Activated T-cell treated with anti-CD3 and anti-CD28 coated beads, Interleukin-2, amount 50 U/mL, for 72 hours (primary cell): ENCODE measurements at regions not wholly inside any gene's neighbourhood (a gene's known extent, or its start where the extent isn't known, plus 50 kb on each side); places are given as distances from the start of the nearest gene placed in this dataset.

Experiments
- ATAC-seq, 2 donors: fragments of 150-1000 bp; cut with Tn5 transposase; replicated peaks in 1 of 2; 2 replicates each; pipeline ENCODE4 v1.10.0; 2021; ENCODE audit warnings: moderate library complexity in 2 of 2, mild to moderate bottlenecking in 1 of 2
- DNase-seq, 2 donors: peaks; one replicate each; pipeline ENCODE4 v3.0.0; 2021 to 2022; ENCODE audit warnings: mixed read lengths in 1 of 2
- H3K27ac Mint-ChIP-seq: one replicate; pipeline ENCODE4 v1.8.0; 2022; ENCODE audit warnings: mild to moderate bottlenecking, moderate library complexity, mixed read lengths
- H3K27me3 Mint-ChIP-seq: one replicate; pipeline ENCODE4 v1.8.0; 2022; ENCODE audit warnings: low read depth, mixed read lengths
- H3K36me3 Mint-ChIP-seq, 2 donors: one replicate each; pipeline ENCODE4 v1.8.0; 2022; ENCODE audit warnings: mixed read lengths in 2 of 2, mild to moderate bottlenecking in 1 of 2; ENCODE audit not compliant: insufficient read depth in 2 of 2
- H3K4me1 Mint-ChIP-seq: one replicate; pipeline ENCODE4 v1.8.0; 2022; ENCODE audit warnings: low read depth, mixed read lengths
- H3K4me3 Mint-ChIP-seq, 2 donors: one replicate each; pipeline ENCODE4 v1.8.0; 2022; ENCODE audit warnings: mild to moderate bottlenecking in 2 of 2, mixed read lengths in 2 of 2, moderate library complexity in 2 of 2
- H3K9me3 Mint-ChIP-seq, 2 donors: one replicate each; pipeline ENCODE4 v1.8.0; 2022; ENCODE audit warnings: mixed read lengths in 2 of 2

DNA sequence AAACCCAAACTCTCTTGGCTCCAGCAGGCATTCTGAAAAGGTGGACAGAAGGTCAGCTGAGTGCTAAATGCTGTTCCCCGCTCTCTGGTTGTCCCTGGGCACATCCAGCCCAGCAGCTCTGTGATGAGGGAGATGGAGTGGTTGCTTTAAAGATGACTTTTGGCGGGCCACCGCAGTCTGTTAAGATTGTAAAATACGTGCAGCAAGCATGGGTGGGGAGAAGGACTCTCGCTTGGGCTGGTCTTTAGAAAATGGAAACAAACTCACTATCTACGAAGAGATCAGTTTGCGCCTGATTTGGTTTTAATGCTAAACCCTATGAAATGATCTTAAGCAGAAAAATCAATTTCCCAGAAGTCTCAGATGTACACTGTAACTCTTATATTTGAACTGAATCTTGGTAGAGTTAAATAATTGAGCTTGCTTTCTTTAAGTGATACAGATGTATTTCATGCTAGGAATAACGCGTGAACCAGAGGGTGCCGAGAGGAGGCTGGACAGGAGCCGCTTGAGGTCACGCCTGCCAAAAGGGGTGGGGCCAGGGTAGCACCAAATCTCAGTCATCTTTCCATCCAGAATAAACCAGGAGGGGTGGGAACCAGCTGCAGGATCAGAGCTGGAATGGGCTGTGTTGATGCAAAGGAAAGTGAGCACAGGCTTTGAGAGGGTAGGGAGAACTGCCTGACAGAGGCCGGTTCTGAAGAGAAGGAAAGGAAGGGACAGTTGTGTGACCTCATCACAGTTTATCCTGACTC, 170.2 kb upstream of the MKI67 start:
- peaks cover 0 to 2% of the 10 kb centered on the region in 2 donors for H3K36me3 Mint-ChIP-seq
- no peaks in the 10 kb centered on the region for H3K4me1 Mint-ChIP-seq
- no peak overlapping the region for H3K27ac Mint-ChIP-seq
- no peaks in the 10 kb centered on the region for H3K27me3 Mint-ChIP-seq
- peaks cover 3 to 4% of the 10 kb centered on the region in 2 donors for H3K9me3 Mint-ChIP-seq
- DNase-seq (no peak), ATAC-seq (no peak)
- H3K4me3 Mint-ChIP-seq, result no peak overlapping the region

DNA sequence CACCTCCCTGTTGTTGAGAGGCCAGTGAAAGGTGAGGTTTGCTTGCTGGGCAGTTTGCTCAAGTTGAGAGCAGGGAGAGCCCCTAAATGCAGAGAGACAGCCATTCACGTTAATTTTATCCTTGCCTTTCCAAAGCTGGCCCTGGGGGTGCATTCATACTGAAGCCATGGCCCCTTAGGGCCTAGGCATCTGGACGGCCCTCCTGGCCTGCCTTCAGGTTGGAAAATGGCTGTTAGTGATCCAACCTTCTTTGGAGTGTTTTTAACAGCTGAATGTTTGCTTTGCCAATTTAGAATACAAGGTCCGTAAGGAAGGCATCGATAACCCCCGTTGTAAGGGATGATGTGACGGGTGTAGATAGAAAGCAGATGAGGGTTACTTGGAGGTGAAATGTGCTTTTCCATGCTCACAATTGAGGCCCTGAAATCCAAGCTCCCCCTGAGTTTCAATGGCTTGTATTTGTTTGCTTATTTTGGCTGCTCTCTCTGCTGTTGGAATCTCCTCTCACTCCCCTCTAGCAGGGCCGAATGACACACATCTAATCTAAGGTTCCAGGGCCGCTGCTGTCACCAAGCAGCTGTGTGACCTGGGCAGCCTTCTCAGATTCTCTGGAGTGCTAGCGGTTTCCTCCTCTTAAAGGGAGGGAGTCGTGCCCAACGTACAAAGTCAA, 171.6 kb upstream of the MKI67 start:
- H3K27ac Mint-ChIP-seq, result no peak overlapping the region
- peaks cover 4 to 7% of the 10 kb centered on the region in 2 donors for H3K9me3 Mint-ChIP-seq
- no peak for ATAC-seq
- no peaks in the 10 kb centered on the region for H3K4me1 Mint-ChIP-seq
- H3K36me3 Mint-ChIP-seq, result peaks cover 2% of the 10 kb centered on the region in 2 donors
- DNase-seq, result no peak
- no peak overlapping the region for H3K4me3 Mint-ChIP-seq
- no peaks in the 10 kb centered on the region for H3K27me3 Mint-ChIP-seq

DNA sequence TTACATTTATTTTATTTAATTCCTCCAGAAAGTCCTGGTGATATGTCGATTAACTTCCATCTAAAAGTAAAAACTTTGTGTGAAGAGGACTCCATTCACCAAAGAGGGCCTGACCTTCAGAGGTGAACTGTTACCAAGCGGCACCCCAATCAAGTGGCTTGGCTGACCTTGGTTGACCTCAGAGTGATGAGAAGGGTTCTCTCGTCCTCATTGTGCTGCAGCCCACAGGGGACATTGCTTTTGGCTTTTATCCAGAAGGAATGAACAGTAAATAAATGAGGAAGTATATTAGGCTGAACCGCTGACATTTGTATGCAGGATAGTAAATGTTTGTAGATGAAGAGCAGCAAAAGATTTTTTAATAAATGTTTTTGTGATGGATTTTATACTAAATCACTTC, 172.4 kb upstream of the MKI67 start:
- Mint-ChIP-seq H3K36me3 (peaks cover 2% of the 10 kb centered on the region in 2 donors), H3K4me1 (no peaks in the 10 kb centered on the region), H3K9me3 (peaks cover 6 to 7% of the 10 kb centered on the region in 2 donors), H3K27me3 (no peaks in the 10 kb centered on the region), H3K4me3 (no peak overlapping the region), H3K27ac (no peak overlapping the region)
- DNase-seq (no peak), ATAC-seq (no peak)

DNA sequence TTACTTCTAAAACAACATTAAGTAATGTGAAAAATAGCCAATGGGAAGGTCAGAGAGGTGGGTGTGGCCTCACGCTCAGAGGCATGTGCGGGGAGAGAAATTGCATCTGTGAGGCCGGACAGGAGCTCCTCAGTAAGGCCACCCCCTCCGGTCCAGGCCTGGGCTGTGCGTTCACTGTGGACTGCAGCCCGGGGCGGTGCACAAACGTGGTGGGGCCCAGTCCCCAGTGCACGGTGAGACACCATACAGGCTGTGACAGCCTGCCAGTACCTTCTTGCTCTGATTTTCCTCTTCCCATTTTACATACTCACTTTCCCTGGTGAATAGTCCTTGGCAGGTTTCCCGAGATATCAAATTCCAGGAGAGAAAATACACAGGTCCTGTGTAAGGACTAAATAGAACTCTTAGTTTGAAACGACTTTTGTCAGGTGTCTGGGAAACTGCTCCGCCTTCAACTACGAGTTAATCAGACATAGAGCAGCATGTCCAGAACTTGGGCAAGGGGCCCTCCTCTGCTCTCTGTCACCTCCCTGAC, 174.1 kb upstream of the MKI67 start:
- DNase-seq (no peak), ATAC-seq (no peak)
- Mint-ChIP-seq H3K4me3 (no peak overlapping the region), H3K27me3 (peaks cover 6% of the 10 kb centered on the region), H3K27ac (no peak overlapping the region), H3K4me1 (no peaks in the 10 kb centered on the region), H3K9me3 (peaks cover 6 to 9% of the 10 kb centered on the region in 2 donors), H3K36me3 (peaks cover 2% of the 10 kb centered on the region in 2 donors)

DNA sequence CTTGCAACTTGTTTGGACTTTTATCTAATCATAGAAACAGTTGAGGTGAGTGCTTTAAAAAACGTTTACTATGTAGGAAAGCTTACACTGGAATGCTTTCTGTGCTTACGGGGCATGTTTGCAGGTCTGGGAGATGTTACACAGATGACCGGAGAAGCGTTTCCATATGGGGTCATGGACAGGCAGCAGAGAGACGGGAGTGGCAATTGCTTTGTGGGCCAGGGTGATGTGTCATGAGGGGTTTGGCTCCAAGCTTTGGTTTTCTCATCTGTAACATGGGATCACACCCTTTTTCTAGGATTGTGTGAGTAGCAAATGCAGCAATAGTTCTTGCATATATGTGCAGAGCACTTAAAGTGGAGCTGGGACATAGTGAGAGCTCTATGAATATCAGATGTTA, 174.8 kb upstream of the MKI67 start:
- Mint-ChIP-seq H3K4me1 (no peaks in the 10 kb centered on the region), H3K27me3 (peaks cover 6% of the 10 kb centered on the region), H3K36me3 (peaks cover 2% of the 10 kb centered on the region in 2 donors), H3K27ac (no peak overlapping the region), H3K9me3 (peaks cover 6 to 9% of the 10 kb centered on the region in 2 donors), H3K4me3 (no peak overlapping the region)
- DNase-seq, result no peak
- no peak for ATAC-seq

DNA sequence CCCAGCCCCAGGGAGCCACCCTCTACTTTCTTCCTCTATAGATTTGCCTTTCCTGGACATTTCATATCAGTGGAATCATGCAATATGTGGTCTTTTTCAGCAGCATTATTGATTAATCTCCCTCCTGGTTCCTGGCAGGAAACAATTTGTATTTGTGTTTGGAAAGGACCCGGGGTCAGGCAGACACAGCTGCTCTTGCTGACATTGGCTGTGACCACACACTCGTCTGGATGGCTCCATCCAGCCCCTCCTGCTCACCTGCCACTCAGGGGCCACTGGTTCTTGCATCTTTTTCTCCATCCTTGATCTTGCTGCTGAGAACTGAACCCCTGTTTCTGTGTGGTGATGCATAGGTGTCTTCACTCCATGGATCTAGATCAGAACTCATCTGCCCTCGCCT, 176.6 kb upstream of the MKI67 start:
- no peak overlapping the region for H3K4me3 Mint-ChIP-seq
- peaks cover 6 to 9% of the 10 kb centered on the region in 2 donors for H3K9me3 Mint-ChIP-seq
- no peaks in the 10 kb centered on the region for H3K4me1 Mint-ChIP-seq
- no peak for DNase-seq
- ATAC-seq, result no peak
- no peak overlapping the region for H3K27ac Mint-ChIP-seq
- peaks cover 6% of the 10 kb centered on the region for H3K27me3 Mint-ChIP-seq
- H3K36me3 Mint-ChIP-seq, result peaks cover 2% of the 10 kb centered on the region in 2 donors

DNA sequence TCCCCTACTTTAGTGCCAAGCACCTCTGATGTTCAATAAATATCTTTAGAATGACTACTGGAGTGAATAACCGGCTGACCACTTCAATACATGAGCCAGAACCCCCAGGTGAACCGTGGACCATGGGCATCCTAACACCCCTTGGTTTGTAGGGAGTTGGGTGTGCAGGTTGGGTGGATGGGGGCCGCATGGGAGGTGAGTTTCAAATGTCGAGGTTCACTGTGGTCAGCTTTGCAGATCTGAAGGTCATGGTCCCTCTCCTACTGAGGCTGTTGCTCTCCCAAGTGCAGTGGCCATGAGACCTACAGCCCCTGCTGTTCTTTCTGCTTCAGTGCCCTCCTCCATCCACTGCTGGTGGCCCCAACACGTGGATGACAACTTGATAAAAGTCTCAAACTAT, 178.0 kb upstream of the MKI67 start:
- Mint-ChIP-seq H3K36me3 (peaks cover 2% of the 10 kb centered on the region in 2 donors), H3K4me1 (no peaks in the 10 kb centered on the region), H3K4me3 (no peak overlapping the region), H3K9me3 (peaks cover 6 to 9% of the 10 kb centered on the region in 2 donors), H3K27me3 (peaks cover 6% of the 10 kb centered on the region), H3K27ac (no peak overlapping the region)
- no peak for ATAC-seq
- no peak for DNase-seq

DNA sequence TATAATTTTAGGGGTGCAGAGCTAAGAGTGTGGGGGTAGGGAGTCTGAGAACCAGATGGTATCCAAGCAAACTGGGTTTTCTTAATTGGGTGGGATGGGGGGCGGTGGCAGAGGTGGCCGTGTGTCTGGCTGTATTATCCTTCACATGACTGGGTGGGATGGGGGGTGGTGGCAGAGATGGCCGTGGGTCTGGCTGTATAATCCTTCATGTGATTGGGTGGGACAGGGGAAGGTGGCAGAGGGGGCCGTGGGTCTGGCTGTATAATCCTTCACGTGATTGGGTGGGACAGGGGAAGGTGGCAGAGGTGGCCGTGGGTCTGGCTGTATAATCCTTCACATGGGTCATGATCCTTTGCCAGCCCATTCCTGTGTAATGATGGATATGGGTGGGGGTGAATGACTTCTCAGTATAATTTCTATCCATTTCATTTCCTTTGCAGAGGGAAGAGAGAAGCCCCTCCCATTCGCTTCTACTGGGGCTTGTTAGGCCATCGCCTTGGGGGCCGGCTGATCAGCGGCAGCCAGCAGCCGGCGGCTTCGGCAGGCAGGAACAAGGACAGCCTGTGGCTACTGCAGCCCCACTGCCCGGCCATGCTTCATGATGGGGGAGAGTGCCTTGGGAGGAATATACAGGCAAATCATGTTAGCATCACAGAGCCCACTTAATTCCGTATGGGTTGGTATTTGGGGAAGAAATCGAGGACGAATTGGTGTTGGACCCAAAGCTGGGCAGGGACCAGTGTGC, 179.6 kb upstream of the MKI67 start:
- ATAC-seq (no peak), DNase-seq (no peak)
- no peaks in the 10 kb centered on the region for H3K4me1 Mint-ChIP-seq
- peaks cover 6% of the 10 kb centered on the region for H3K27me3 Mint-ChIP-seq
- peaks cover 0 to 2% of the 10 kb centered on the region in 2 donors for H3K36me3 Mint-ChIP-seq
- peaks cover 6 to 9% of the 10 kb centered on the region in 2 donors for H3K9me3 Mint-ChIP-seq
- H3K27ac Mint-ChIP-seq, result no peak overlapping the region
- no peak overlapping the region for H3K4me3 Mint-ChIP-seq

DNA sequence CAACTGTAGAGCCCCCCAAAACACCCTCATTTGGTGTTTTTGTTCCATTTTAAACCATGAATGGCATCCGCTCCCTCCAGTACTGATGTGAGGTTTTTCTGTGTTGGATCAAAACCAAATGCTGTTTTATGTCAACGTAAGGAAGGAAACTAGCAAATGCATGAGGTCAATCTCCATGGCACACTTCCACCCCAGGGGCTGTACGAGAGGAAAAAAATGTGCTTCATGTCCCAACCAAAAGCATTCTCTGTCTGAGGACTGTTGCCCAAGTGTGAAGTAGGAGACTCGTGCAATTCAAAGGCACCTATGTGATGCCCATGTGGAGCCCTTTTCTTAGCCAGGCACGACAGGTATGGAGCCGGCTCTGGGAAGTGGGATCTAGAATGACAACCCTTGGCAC, 180.3 kb upstream of the MKI67 start:
- Mint-ChIP-seq H3K27ac (no peak overlapping the region), H3K36me3 (peaks cover 0 to 2% of the 10 kb centered on the region in 2 donors), H3K27me3 (peaks cover 6% of the 10 kb centered on the region), H3K4me3 (no peak overlapping the region), H3K9me3 (peaks cover 3 to 5% of the 10 kb centered on the region in 2 donors), H3K4me1 (no peaks in the 10 kb centered on the region)
- DNase-seq (no peak), ATAC-seq (no peak)

DNA sequence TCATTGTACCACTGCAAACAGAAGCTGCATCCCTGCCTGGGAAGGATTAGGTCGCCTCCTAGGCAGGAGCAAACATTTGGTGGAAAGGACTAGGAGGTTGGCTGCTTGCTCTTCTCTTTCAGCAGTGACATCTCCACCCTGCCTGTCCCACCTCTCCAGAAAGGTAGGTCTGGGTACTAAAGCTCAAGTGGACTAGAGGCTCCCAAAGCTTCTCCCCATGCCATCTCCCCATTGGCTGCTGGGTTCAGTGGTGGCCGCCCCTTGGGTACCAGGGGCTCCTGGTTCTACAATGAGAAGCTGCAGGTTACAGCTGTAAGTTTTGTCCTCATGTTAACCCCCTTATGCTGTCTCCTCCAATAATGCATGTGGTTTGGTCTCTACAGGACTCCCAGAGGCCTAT, 180.7 kb upstream of the MKI67 start:
- no peak for DNase-seq
- Mint-ChIP-seq H3K27me3 (peaks cover 6% of the 10 kb centered on the region), H3K27ac (no peak overlapping the region), H3K36me3 (no peaks in the 10 kb centered on the region), H3K4me3 (no peak overlapping the region), H3K9me3 (peaks cover 2 to 3% of the 10 kb centered on the region in 2 donors), H3K4me1 (no peaks in the 10 kb centered on the region)
- no peak for ATAC-seq

DNA sequence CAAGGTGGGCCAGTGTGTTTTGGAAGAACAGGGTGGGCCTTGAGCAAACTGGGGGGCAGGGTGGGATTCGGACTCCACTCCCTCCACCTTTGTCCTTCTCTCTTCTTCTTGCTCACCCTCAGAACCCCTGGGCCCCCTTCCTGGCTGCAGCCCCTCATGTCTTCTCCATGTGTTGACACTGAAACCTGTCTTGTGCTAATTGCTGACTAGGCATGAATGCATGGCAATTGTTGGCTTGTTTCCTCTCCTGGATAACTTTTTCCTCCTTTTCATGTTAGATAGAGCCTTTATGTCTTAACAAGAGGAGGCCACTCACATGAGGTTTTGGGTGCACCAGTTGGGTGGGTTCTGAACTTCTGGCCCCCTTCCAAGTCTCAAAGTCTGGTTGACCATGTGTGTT, 181.6 kb upstream of the MKI67 start:
- Mint-ChIP-seq H3K4me1 (no peaks in the 10 kb centered on the region), H3K27ac (no peak overlapping the region), H3K36me3 (no peaks in the 10 kb centered on the region), H3K27me3 (peaks cover 6% of the 10 kb centered on the region), H3K9me3 (peaks cover 2 to 3% of the 10 kb centered on the region in 2 donors), H3K4me3 (no peak overlapping the region)
- DNase-seq (no peak), ATAC-seq (no peak)

DNA sequence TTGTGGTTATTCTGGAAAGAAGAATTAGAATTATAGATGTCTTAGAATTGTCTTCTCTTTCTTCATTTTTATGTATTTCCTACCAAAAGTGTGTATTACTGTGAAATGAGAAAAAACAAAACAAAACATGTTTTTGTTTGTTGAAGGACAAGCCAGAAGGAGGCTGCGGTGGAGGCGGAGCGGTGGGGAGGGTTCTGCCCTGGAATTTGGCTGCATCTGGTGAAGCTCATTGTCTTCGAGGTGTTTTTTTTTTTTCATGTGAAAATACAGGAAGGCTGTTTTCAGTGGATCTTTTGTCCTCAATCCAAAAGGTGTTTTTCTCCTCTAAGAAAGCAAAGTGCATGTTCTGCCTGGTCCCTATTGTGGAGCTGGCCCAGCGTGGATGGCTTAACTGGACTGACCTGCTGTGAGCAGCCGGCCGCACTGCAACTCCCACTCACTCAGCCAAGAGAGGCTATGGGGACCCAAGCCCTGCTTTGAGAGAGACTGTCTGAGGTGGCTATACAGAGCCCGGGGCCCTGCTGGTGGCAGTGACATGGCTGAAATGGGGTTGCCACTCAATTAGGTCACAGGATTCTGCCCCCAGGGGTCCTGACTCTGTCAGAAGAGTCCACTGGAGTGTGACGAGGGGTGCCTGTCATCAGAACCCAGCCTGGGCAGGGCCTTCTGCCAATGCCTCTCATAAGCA, 184.9 kb upstream of the MKI67 start:
- Mint-ChIP-seq H3K27ac (no peak overlapping the region), H3K4me1 (no peaks in the 10 kb centered on the region), H3K4me3 (no peak overlapping the region), H3K27me3 (no peaks in the 10 kb centered on the region), H3K36me3 (no peaks in the 10 kb centered on the region), H3K9me3 (no peaks in the 10 kb centered on the region)
- no peak for DNase-seq
- no peak for ATAC-seq

DNA sequence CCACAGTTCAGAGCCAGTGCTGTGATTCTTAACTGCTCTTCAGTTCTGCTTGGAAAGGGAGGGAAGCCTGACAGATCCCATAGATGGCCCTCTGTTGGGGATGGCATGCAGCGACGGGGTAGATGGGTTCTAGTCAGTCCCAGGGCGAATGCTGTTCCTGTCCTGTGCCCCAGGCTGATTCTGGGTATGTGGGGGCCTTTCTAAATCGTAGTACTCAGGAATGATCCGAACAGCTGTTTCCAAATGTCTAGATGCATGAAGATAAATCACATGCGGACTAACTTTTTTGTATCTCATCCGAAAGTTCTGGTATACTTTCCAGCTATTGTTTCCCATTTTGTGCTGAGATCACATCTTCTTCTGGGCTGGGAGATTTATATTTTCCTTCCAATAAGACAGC, 186.0 kb upstream of the MKI67 start:
- Mint-ChIP-seq H3K9me3 (no peaks in the 10 kb centered on the region), H3K27me3 (no peaks in the 10 kb centered on the region), H3K27ac (no peak overlapping the region), H3K4me1 (no peaks in the 10 kb centered on the region), H3K4me3 (no peak overlapping the region), H3K36me3 (no peaks in the 10 kb centered on the region)
- ATAC-seq (no peak), DNase-seq (no peak)
